GM03348 (cell line): ENCODE measurements at regions not wholly inside any gene's neighbourhood (a gene's known extent, or its start where the extent isn't known, plus 50 kb on each side); places are given as distances from the start of the nearest gene placed in this dataset.

Experiments
- DNase-seq: peaks from one replicate; pipeline ENCODE4 v3.0.0; 2012; ENCODE audit warnings: low spot score

GRCh38 chr9:87086221-87086818 lies 139.0 kb upstream of the GAS1 start:
- DNase-seq = no peak

- DNase-seq = no peak
These were observed 139.9 kb upstream of the GAS1 start for GRCh38 chr9:87087197-87087596.

GRCh38 chr9:87088192-87088591 lies 140.9 kb upstream of the GAS1 start:
- no peak for DNase-seq

- no peak for DNase-seq
These were observed 141.5 kb upstream of the GAS1 start for GRCh38 chr9:87088621-87089365.

GRCh38 chr9:87089506-87089905 lies 142.2 kb upstream of the GAS1 start:
- no peak for DNase-seq

GRCh38 chr9:87089929-87090328 lies 142.6 kb upstream of the GAS1 start:
- no peak for DNase-seq

GRCh38 chr9:87093777-87094176 lies 146.5 kb upstream of the GAS1 start:
- no peak for DNase-seq

GRCh38 chr9:87095951-87096350 lies 148.6 kb upstream of the GAS1 start:
- DNase-seq = no peak

GRCh38 chr9:87096506-87096905 lies 149.2 kb upstream of the GAS1 start:
- no peak for DNase-seq

- DNase-seq = no peak
These were observed 149.9 kb upstream of the GAS1 start for GRCh38 chr9:87097238-87097637.

GRCh38 chr9:87099407-87099806 lies 152.1 kb upstream of the GAS1 start:
- DNase-seq = no peak

- no peak for DNase-seq
These were observed 152.7 kb upstream of the GAS1 start for GRCh38 chr9:87100001-87100400.

GRCh38 chr9:87102126-87102525 lies 154.8 kb upstream of the GAS1 start:
- no peak for DNase-seq

GRCh38 chr9:87107072-87107471 lies 159.8 kb upstream of the GAS1 start:
- DNase-seq = no peak

- DNase-seq = no peak
These were observed 161.4 kb upstream of the GAS1 start for GRCh38 chr9:87108661-87109060.

GRCh38 chr9:87109231-87109631 lies 161.9 kb upstream of the GAS1 start:
- peak; percentile 32 for DNase-seq

- peak; percentile 53 for DNase-seq
These were observed 162.5 kb upstream of the GAS1 start for GRCh38 chr9:87109851-87110250.

- DNase-seq = no peak
These were observed 163.7 kb upstream of the GAS1 start for GRCh38 chr9:87111010-87111409.

- DNase-seq = peak; percentile 38
These were observed 165.3 kb upstream of the GAS1 start for GRCh38 chr9:87112656-87113055.

- DNase-seq = no peak
These were observed 166.6 kb upstream of the GAS1 start for GRCh38 chr9:87113874-87114273.

- no peak for DNase-seq
These were observed 168.5 kb upstream of the GAS1 start for GRCh38 chr9:87115785-87116184.

- no peak for DNase-seq
These were observed 169.2 kb upstream of the GAS1 start for GRCh38 chr9:87116492-87116891.

- DNase-seq = no peak
These were observed 171.3 kb upstream of the GAS1 start for GRCh38 chr9:87118594-87118993.

- peak; percentile 66 for DNase-seq
These were observed 172.1 kb upstream of the GAS1 start for GRCh38 chr9:87119328-87119881.
